H1 (cell line): ENCODE measurements at regions not wholly inside any gene's neighbourhood (a gene's known extent, or its start where the extent isn't known, plus 50 kb on each side); places are given as distances from the start of the nearest gene placed in this dataset.

Experiments
- CEBPB ChIP-seq: IDR thresholded peaks from 2 replicates; pipeline ENCODE4 v1.6.1; 2012; ENCODE audit warnings: low read depth, low read length
- CTCF ChIP-seq, 3 experiments: IDR thresholded peaks; 1 replicate in 2 of 3; 2 replicates in 1 of 3; pipeline versions ENCODE4 v1.5.1 to v1.6.1; 2011; ENCODE audit warnings: low read length in 3 of 3, mild to moderate bottlenecking in 3 of 3, inconsistent platforms in 2 of 3, low read depth in 1 of 3, moderate library complexity in 1 of 3; ENCODE audit not compliant: insufficient read depth in 1 of 3; ENCODE audit errors: control extremely low read depth in 1 of 3
- GABPA ChIP-seq: IDR thresholded peaks from 2 replicates; pipeline ENCODE4 v1.6.1; 2011; ENCODE audit warnings: mild to moderate bottlenecking, low read length, moderate library complexity, borderline replicate concordance; ENCODE audit not compliant: insufficient read depth
- HDAC2 ChIP-seq, 2 experiments: fragments of 300-600 bp in 1 of 2; sonication (generic) in 1 of 2; IDR thresholded peaks; 2 replicates each; pipeline ENCODE4 v1.6.1; 2011 to 2012; ENCODE audit warnings: low read depth in 2 of 2, low read length in 2 of 2, mild to moderate bottlenecking in 2 of 2, moderate library complexity in 2 of 2, borderline replicate concordance in 1 of 2, inconsistent platforms in 1 of 2
- KDM4A ChIP-seq: IDR thresholded peaks from one replicate; pipeline ENCODE4 v1.7.1; 2012; ENCODE audit warnings: low read depth, mild to moderate bottlenecking, moderate library complexity, low read length, inconsistent platforms; ENCODE audit not compliant: severe bottlenecking
- KDM5A ChIP-seq: fragments of 200-600 bp; IDR thresholded peaks from 2 replicates; pipeline ENCODE4 v1.7.1; 2012; ENCODE audit warnings: mild to moderate bottlenecking, low read length, inconsistent platforms, mixed read lengths
- MAX ChIP-seq: IDR thresholded peaks from 2 replicates; pipeline ENCODE4 v1.6.1; 2012; ENCODE audit warnings: inconsistent platforms
- POLR2A ChIP-seq, 2 experiments: IDR thresholded peaks; 1 replicate in 1 of 2; 2 replicates in 1 of 2; pipeline ENCODE4 v1.6.1; 2011; ENCODE audit warnings: low read depth in 2 of 2, low read length in 2 of 2, mild to moderate bottlenecking in 2 of 2; ENCODE audit errors: control extremely low read depth in 1 of 2
- POU5F1 ChIP-seq: IDR thresholded peaks from 2 replicates; pipeline ENCODE4 v1.6.1; 2011; ENCODE audit warnings: low read depth, mild to moderate bottlenecking, low read length, moderate library complexity
- SUZ12 ChIP-seq: fragments of 200-600 bp; sonication (generic); IDR thresholded peaks from 2 replicates; pipeline ENCODE4 v1.6.1; 2012; ENCODE audit warnings: mild to moderate bottlenecking, inconsistent platforms, low read length, moderate library complexity, mixed read lengths
- TAF1 ChIP-seq: IDR thresholded peaks from 2 replicates; pipeline ENCODE4 v1.6.1; 2011; ENCODE audit warnings: mild to moderate bottlenecking, low read depth, low read length
- TCF12 ChIP-seq: IDR thresholded peaks from 2 replicates; pipeline ENCODE4 v1.6.1; 2011; ENCODE audit warnings: low read depth, mild to moderate bottlenecking, low read length

- TF ChIP-seq KDM5A (no peak), CEBPB (no peak), MAX (no peak), CTCF (IDR thresholded peaks at IDR 0.05; ENCODE audit: control extremely low read depth in 1 of 3, insufficient read depth in 1 of 3, low read depth in 1 of 3, low read length in 3 of 3) (no peak), POU5F1 (no peak), GABPA (no peak), HDAC2 (IDR thresholded peaks at IDR 0.05; ENCODE audit: borderline replicate concordance in 1 of 2, low read depth in 2 of 2, low read length in 2 of 2) (no peak), POLR2A (IDR thresholded peaks at IDR 0.05; ENCODE audit: control extremely low read depth in 1 of 2, low read depth in 2 of 2, low read length in 2 of 2) (no peak), SUZ12 (no peak), KDM4A (no peak), TCF12 (no peak), TAF1 (no peak)
Observed at GRCh38 chr12:94092516-94093241, 55.7 kb upstream of the PLXNC1 start.
